Activated T-helper 1 cell treated with Interleukin-2 at 50 U/mL for 16 hours (primary cell): ENCODE measurements at regions not wholly inside any gene's neighbourhood (a gene's known extent, or its start where the extent isn't known, plus 50 kb on each side); places are given as distances from the start of the nearest gene placed in this dataset.

Experiments
- DNase-seq: peaks from one replicate; pipeline ENCODE4 v3.0.0-alpha.2; 2020; ENCODE audit warnings: low read depth

- no peak for DNase-seq
Observed at GRCh38 chr2:220125551-220125950, 498.1 kb downstream of the SLC4A3 start.

DNA sequence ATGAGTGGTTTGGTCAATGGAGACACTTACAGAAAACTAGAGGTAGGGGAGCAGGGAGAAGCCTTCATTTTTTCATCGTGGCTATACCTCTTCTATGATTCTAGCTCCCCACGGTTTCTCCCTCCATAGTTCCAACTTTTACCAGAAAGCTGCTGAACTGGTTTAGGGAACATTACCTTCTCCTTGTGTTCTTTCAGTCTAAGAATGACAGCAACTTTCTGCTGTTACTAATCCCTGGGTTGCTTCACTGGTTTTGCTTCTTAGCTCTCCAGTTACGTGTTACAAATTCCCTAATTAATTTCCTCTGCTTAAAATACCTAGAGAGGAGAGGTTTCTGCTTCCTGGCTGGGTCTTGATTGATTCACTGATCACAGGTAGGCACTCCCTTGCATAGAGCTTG, 499.9 kb downstream of the SLC4A3 start:
- DNase-seq = no peak

DNA sequence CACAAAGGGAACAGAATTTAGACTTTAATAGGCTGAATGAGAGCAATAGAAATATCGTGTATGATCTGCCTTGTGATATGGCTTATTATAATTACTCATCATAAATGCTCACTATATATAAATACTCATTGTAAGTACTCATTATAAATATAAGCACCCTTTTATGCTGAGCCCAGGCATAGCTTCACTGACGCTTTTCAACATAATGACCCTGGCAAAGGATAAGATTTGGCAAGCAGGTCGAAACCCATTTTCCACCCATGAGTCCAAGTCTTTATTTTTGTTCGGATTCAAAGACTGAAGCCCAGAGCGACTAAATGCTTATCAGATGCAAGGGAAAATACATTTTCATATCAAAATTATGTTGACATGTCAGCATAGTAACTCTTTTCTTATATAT, 500.4 kb downstream of the SLC4A3 start:
- DNase-seq = no peak

DNA sequence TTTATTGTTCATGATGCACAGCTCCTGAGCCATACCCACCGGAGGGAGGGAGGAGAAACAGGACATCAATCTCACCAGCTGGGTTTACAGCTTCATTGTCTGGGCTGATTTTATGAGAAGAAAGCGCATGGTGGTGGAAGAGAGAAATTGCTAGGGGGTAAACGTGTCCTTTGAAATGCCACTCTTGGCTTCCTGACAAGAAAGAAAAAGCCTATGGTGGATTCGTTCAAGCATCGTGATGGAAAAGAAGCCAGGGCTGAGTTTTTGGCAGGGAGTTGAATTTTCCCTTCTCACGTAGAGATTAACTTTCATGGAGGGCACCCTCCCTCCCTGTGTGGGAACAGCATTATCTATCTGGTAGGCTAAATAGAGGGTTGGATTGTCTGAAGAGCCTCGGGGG, 502.0 kb downstream of the SLC4A3 start:
- no peak for DNase-seq

- no peak for DNase-seq
Observed at GRCh38 chr2:220134756-220135534, 507.5 kb downstream of the SLC4A3 start.

DNA sequence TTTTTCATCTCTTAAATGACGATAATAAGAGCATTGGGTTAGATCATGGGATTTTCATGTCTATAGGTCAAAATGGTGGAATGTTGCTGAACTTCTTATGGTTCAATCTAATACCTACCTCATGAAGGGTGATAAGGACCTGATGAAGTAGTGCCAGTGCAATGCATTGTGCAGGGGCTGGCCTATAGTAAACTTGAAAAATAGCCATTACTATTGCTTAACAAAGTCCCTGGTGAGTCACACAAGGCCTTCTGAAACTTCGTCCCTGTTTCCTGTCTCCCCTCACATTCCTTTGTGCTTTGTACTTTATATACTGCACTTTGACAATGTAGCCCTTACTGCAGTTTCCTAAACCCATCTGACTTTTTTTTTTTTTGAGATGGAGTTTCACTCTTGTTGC, 515.9 kb downstream of the SLC4A3 start:
- DNase-seq = no peak

GRCh38 chr2:220144411-220144810, 517.0 kb downstream of the SLC4A3 start:
- DNase-seq = no peak

DNA sequence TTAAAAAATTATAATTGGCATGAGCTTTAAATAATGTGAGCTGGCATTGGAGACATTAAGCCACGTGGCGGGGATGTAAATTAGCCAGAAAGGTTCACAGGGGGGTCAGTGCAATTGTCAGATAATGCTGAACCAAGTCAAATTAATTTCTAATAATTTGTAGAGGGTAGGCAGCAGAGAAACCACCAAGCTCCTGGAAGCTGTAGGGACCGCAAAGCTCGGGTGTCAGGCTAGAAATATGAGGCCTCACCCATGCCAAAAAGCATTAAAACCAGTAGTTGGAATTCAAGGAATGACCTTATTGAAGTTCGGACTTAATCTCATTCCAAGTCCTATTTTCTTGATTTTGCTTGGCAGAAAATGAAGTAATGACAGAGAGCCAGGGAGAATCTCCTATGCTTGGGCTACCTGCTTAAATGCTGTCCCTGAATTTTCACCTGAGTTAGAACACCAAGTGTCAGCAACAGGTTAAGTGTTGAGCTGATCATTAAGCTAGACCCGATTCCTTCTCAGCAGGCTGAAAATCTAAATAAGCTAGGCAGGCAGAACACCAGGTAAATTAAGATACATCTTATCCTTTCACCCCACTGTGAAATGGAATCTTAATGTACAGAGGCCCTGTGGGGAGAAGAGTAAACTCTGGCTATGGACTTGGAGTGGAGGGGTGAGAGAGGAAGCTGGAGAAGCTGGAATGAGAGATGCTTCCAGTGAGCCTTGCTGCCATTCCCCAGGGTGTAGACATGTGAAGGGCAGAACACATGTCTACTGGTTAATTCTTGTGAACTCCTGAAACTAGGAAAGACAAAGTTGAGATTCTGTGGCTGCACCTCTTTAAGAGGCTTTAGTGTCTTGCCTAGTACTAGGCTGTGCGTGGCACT, 520.0 kb downstream of the SLC4A3 start:
- DNase-seq = no peak

DNA sequence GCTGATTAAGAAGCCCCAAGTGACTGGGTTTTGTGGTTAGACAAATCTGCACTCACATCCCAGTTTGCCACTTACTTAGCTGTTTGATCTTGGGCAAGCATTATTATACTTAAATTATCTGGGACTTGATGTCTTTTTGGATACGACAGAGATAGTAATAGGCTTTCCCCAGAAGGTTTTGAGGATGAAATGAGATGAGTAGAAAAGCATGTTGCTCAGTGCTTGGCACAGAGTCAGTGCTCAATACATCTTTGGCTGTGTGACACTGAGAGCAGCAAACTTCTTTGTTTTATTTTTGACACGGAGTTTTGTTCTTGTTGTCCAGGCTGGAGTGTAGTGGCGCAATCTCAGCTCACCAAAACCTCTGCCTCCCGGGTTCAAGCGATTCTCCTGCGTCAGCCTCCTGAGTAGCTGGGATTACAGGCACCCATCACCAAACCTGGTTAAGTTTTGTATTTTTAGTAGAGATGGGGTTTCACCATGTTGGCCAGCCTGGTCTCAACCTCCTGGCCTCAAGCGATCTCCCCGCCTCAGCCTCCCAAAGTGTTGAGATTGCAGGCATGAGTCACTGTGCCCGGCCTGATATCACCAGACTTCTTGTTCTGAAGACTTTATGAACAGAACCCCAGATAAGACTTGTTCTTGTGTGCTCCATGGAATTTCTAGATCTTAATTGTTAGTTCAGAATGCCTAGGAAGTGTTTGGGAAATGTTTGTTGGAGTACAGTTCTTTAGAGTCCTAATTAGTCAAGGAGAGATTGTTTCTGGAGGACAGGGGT, 521.2 kb downstream of the SLC4A3 start:
- no peak for DNase-seq

- no peak for DNase-seq
Observed at GRCh38 chr2:220151341-220151740, 523.9 kb downstream of the SLC4A3 start.

- no peak for DNase-seq
Observed at GRCh38 chr2:220152281-220152935, 525.0 kb downstream of the SLC4A3 start.

- no peak for DNase-seq
Observed at GRCh38 chr2:220153118-220153517, 525.7 kb downstream of the SLC4A3 start.

- DNase-seq = no peak
Observed at GRCh38 chr2:220154304-220154703, 526.9 kb downstream of the SLC4A3 start.

DNA sequence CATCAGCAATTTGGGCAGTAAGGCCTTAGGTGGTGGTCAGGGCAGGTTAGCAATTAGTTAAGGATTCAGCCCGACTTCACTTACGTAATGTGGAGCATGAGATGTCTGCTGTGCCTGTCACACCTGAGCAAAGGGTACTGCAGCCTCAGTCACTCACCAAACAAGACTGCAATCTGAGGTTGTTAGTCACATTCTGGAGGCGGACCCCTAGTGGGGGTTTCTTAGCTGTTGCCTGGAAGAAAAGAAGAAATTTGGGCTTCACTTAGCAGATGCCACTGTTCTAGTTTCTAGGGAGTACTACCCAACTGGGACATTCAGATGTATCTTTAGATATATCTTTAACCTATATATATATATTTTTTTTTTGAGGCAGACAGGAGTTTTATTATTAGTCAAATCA, 529.9 kb downstream of the SLC4A3 start:
- DNase-seq = no peak

DNA sequence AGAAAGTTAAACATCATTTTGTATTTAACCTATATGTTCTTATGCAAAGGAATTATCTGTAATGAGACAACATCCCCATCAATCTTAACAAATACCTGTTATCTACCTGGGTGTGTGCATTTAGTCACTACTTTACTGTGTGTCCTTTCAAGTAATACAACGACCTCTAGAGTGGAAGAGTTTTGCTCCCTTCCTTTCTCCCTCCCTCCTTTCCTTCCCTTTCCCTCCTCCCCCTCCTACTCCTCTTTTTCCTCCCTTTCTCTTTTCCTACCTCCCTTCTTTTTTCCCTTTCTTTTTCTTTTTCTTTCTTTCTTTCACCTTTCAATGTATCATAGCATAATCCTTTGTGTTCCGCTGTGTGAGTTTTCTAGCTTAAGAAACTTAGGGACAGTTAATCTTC, 532.3 kb downstream of the SLC4A3 start:
- no peak for DNase-seq

GRCh38 chr2:220162320-220162719, 534.9 kb downstream of the SLC4A3 start:
- no peak for DNase-seq

GRCh38 chr2:220163486-220163885, 536.1 kb downstream of the SLC4A3 start:
- DNase-seq = no peak

GRCh38 chr2:220165401-220165800, 538.0 kb downstream of the SLC4A3 start:
- no peak for DNase-seq

GRCh38 chr2:220166616-220167015, 539.2 kb downstream of the SLC4A3 start:
- no peak for DNase-seq

- DNase-seq = no peak
Observed at GRCh38 chr2:220167956-220168355, 540.5 kb downstream of the SLC4A3 start.

DNA sequence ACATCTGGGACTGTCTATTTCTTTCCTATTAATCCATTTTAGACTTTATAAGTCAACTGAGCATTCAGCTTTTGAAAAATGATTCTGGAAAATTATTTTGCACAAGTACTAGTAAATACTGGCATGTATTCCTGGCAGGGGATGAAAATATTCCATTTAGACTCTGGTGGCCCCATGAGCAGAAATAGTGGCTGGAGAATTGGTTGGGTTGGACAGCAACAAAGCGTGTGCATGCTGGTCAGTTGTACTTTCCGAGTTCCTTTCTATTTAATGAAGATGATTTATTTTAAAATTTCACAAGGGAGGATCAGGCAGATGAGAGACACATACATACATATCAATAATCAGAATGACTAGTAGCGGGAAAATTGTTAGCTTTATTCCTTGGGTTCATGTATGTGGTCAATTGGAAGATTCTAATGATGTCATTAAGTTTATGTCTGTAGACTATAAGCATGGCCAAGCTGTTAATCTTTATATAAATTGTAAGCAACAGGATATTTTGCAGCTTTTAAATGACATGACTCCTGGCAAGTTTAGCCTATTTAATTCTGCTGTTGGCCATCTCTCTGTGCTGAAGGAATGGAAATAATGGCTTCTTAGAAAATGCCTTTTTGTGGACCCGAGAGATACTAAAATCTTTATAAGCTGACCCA, 541.6 kb downstream of the SLC4A3 start:
- DNase-seq = no peak

DNA sequence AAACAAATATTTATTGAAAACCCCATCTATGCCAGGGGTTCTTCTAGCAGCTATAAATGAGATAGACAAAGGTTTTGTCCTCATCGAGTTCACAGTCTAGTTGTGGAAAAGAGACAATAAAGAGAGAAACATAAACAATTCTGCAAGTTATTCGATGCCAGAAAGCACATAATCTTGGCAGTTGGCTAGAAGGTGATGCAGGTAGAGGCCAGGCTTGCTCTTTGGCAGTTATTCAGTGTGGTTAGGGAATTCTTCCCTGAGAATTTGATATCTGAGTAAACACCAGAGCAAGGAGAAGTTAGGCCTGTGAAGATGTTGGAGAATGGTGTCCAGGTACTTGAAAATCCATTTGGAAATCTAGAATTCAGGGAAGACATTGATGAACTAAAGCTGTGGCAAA, 547.4 kb downstream of the SLC4A3 start:
- DNase-seq = no peak
